ENCODE measurements at regions not wholly inside any gene's neighbourhood (a gene's known extent, or its start where the extent isn't known, plus 50 kb on each side); places are given as distances from the start of the nearest gene placed in this dataset.

DNA sequence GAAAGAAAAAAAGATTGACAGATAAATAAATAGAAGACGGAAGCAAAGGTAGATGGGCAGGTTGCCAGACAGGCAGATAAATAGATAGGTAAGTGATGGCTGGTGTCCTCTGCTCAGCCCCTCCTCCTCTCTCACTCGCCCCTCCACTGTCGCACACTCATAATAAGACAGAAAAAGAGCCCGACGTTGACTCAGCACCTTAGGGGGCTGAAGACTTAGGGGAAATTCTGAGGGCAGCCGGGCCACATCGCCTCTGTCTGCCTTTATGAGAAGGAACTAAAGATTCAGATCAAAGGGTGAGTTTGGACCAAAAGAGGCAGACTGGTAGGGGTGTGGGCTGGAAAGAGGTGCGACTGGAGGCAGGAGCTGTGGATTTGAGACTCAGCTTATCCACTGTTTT, 158.1 kb upstream of the IGSF21 start (continued):
- TF ChIP-seq, protein P1, sequence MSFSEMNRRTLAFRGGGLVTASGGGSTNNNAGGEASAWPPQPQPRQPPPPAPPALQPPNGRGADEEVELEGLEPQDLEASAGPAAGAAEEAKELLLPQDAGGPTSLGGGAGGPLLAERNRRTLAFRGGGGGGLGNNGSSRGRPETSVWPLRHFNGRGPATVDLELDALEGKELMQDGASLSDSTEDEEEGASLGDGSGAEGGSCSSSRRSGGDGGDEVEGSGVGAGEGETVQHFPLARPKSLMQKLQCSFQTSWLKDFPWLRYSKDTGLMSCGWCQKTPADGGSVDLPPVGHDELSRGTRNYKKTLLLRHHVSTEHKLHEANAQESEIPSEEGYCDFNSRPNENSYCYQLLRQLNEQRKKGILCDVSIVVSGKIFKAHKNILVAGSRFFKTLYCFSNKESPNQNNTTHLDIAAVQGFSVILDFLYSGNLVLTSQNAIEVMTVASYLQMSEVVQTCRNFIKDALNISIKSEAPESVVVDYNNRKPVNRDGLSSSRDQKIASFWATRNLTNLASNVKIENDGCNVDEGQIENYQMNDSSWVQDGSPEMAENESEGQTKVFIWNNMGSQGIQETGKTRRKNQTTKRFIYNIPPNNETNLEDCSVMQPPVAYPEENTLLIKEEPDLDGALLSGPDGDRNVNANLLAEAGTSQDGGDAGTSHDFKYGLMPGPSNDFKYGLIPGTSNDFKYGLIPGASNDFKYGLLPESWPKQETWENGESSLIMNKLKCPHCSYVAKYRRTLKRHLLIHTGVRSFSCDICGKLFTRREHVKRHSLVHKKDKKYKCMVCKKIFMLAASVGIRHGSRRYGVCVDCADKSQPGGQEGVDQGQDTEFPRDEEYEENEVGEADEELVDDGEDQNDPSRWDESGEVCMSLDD (tag by site-specific recombination; IDR thresholded peaks at IDR 0.05): no peak
- TF ChIP-seq GLI4 (tag by site-specific recombination; IDR thresholded peaks at IDR 0.05) (no peak), MZF1 (tag by site-specific recombination; IDR thresholded peaks at IDR 0.05; ENCODE audit: borderline replicate concordance) (no peak)
- TF ChIP-seq, protein P2, sequence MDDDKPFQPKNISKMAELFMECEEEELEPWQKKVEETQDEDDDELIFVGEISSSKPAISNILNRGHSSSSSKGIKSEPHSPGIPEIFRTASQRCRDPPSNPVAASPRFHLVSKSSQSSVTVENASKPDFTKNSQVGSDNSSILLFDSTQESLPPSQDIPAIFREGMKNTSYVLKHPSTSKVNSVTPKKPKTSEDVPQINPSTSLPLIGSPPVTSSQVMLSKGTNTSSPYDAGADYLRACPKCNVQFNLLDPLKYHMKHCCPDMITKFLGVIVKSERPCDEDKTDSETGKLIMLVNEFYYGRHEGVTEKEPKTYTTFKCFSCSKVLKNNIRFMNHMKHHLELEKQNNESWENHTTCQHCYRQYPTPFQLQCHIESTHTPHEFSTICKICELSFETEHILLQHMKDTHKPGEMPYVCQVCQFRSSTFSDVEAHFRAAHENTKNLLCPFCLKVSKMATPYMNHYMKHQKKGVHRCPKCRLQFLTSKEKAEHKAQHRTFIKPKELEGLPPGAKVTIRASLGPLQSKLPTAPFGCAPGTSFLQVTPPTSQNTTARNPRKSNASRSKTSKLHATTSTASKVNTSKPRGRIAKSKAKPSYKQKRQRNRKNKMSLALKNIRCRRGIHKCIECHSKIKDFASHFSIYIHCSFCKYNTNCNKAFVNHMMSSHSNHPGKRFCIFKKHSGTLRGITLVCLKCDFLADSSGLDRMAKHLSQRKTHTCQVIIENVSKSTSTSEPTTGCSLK (tag by site-specific recombination; IDR thresholded peaks at IDR 0.05): no peak

DNA sequence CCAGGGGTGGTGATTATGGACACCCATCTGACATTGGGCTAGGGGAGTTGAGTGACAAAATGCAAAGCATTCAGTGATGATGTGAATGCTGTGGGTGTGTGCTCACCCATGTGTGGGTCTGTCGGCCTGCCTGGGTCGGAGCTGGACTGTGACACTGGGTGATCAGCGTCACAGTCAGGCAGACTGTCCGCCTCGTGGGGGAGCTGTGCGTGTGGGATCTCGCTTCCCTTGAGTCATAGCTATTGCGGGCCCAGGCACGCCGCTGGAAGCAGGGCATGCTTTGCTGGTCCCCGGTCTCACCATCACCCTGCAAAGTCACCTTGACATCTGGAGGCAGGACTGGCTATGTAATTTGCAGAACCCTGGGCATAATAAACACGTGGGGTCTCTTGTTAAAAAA, 156.9 kb upstream of the IGSF21 start:
- Histone ChIP-seq H3K36me3 (ENCODE audit: control insufficient read depth in 2 of 2, insufficient read depth in 1 of 2, low read length in 2 of 2) (no peaks in the 10 kb centered on the region), H3K4me3 (ENCODE audit: low read depth, low read length) (no peak overlapping the region), H3K27ac (ENCODE audit: extremely low read depth, low read depth, low read length) (no peak overlapping the region), H3K9me3 (ENCODE audit: control insufficient read depth, insufficient read depth, low read depth, low read length) (no peaks in the 10 kb centered on the region), H3K4me1 (ENCODE audit: control insufficient read depth, insufficient read depth, low read length) (no peaks in the 10 kb centered on the region)
- TF ChIP-seq, protein P3, sequence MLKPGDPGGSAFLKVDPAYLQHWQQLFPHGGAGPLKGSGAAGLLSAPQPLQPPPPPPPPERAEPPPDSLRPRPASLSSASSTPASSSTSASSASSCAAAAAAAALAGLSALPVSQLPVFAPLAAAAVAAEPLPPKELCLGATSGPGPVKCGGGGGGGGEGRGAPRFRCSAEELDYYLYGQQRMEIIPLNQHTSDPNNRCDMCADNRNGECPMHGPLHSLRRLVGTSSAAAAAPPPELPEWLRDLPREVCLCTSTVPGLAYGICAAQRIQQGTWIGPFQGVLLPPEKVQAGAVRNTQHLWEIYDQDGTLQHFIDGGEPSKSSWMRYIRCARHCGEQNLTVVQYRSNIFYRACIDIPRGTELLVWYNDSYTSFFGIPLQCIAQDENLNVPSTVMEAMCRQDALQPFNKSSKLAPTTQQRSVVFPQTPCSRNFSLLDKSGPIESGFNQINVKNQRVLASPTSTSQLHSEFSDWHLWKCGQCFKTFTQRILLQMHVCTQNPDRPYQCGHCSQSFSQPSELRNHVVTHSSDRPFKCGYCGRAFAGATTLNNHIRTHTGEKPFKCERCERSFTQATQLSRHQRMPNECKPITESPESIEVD (tag by site-specific recombination; IDR thresholded peaks at IDR 0.05): no peak
- TF ChIP-seq, protein P4, sequence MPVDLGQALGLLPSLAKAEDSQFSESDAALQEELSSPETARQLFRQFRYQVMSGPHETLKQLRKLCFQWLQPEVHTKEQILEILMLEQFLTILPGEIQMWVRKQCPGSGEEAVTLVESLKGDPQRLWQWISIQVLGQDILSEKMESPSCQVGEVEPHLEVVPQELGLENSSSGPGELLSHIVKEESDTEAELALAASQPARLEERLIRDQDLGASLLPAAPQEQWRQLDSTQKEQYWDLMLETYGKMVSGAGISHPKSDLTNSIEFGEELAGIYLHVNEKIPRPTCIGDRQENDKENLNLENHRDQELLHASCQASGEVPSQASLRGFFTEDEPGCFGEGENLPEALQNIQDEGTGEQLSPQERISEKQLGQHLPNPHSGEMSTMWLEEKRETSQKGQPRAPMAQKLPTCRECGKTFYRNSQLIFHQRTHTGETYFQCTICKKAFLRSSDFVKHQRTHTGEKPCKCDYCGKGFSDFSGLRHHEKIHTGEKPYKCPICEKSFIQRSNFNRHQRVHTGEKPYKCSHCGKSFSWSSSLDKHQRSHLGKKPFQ (tag by site-specific recombination; IDR thresholded peaks at IDR 0.05): no peak
- no peak for TF ChIP-seq ZNF324 (tag by site-specific recombination; IDR thresholded peaks at IDR 0.05)
- no peak for TF ChIP-seq ZIC2 (tag by site-specific recombination; IDR thresholded peaks at IDR 0.05)
- CTCF ChIA-PET: interaction anchor here (0.6 to 0.7 kb wide), 3 partner anchors 76 to 400 kb away, joined by 3 read pairs; no protein-coding TSS in a partner anchor
- POLR2A ChIA-PET: no interaction called here

DNA sequence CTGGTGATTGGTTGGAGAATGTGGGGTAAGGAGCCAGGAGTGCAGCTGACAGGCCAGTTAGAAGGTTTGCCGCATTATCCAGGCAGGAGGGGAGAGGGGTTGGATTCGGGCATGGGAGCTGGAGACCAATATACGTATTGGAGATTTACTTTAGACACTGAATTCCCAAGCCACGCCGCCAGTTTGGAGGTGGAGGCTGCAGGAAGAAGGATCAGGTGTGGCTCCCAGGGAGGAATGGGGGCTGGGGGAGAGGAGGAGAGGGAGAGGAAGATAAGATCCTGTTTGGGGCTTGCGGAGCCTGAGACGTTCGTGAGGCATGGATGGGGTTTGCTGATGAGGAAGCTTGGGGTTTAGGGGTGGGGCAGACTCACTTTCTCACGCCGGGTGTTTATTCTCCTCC, 155.1 kb upstream of the IGSF21 start:
- Histone ChIP-seq H3K4me3 (ENCODE audit: low read depth, low read length) (no peak overlapping the region), H3K27ac (ENCODE audit: extremely low read depth, low read depth, low read length) (no peak overlapping the region), H3K9me3 (ENCODE audit: control insufficient read depth, insufficient read depth, low read depth, low read length) (no peaks in the 10 kb centered on the region), H3K4me1 (ENCODE audit: control insufficient read depth, insufficient read depth, low read length) (no peaks in the 10 kb centered on the region), H3K36me3 (ENCODE audit: control insufficient read depth in 2 of 2, insufficient read depth in 1 of 2, low read length in 2 of 2) (no peaks in the 10 kb centered on the region)
- CTCF ChIA-PET: no interaction called here
- POLR2A ChIA-PET: no interaction called here
- TF ChIP-seq, protein P5, sequence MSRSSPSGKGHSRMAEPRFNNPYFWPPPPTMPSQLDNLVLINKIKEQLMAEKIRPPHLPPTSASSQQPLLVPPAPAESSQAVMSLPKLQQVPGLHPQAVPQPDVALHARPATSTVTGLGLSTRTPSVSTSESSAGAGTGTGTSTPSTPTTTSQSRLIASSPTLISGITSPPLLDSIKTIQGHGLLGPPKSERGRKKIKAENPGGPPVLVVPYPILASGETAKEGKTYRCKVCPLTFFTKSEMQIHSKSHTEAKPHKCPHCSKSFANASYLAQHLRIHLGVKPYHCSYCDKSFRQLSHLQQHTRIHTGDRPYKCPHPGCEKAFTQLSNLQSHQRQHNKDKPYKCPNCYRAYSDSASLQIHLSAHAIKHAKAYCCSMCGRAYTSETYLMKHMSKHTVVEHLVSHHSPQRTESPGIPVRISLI (tag by site-specific recombination; IDR thresholded peaks at IDR 0.05): no peak
- TF ChIP-seq, protein P6, sequence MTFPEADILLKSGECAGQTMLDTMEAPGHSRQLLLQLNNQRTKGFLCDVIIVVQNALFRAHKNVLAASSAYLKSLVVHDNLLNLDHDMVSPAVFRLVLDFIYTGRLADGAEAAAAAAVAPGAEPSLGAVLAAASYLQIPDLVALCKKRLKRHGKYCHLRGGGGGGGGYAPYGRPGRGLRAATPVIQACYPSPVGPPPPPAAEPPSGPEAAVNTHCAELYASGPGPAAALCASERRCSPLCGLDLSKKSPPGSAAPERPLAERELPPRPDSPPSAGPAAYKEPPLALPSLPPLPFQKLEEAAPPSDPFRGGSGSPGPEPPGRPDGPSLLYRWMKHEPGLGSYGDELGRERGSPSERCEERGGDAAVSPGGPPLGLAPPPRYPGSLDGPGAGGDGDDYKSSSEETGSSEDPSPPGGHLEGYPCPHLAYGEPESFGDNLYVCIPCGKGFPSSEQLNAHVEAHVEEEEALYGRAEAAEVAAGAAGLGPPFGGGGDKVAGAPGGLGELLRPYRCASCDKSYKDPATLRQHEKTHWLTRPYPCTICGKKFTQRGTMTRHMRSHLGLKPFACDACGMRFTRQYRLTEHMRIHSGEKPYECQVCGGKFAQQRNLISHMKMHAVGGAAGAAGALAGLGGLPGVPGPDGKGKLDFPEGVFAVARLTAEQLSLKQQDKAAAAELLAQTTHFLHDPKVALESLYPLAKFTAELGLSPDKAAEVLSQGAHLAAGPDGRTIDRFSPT (tag by site-specific recombination; IDR thresholded peaks at IDR 0.05): no peak
- TF ChIP-seq TCF7L2 (IDR thresholded peaks at IDR 0.05; ENCODE audit: borderline replicate concordance, low read depth, low read length): no peak
- TF ChIP-seq ZNF585B (tag by site-specific recombination; IDR thresholded peaks at IDR 0.05): no peak
- no peak for TF ChIP-seq ZNF211 (tag by site-specific recombination; IDR thresholded peaks at IDR 0.05; ENCODE audit: low read depth)
- TF ChIP-seq ZNF560 (tag by site-specific recombination; IDR thresholded peaks at IDR 0.05; ENCODE audit: borderline replicate concordance): no peak
- TF ChIP-seq TSHZ1 (tag by site-specific recombination; IDR thresholded peaks at IDR 0.05; ENCODE audit: borderline replicate concordance): no peak
- TF ChIP-seq BCL11B (tag by site-specific recombination; IDR thresholded peaks at IDR 0.05; ENCODE audit: low read depth): no peak
- no peak for TF ChIP-seq MYNN (tag by site-specific recombination; IDR thresholded peaks at IDR 0.05; ENCODE audit: borderline replicate concordance)
